H1 (cell line): ENCODE measurements at regions not wholly inside any gene's neighbourhood (a gene's known extent, or its start where the extent isn't known, plus 50 kb on each side); places are given as distances from the start of the nearest gene placed in this dataset.

Source experiments
- CTCF ChIA-PET: fragments of 300-600 bp; sonication (Branson Sonifier 250); formaldehyde crosslinking; loops from one replicate; lab custom pipeline; 2021; ENCODE audit not compliant: partially characterized antibody; lab: Charles Lee
- POLR2A ChIA-PET: fragments of 300-600 bp; sonication (Branson Sonifier 250); formaldehyde crosslinking; loops from one replicate; lab custom pipeline; 2021; ENCODE audit warnings: inconsistent platforms; ENCODE audit not compliant: partially characterized antibody; lab: Charles Lee
- DNase-seq, 2 experiments: peaks; one replicate each; pipeline versions ENCODE4 v3.0.0 to v3.0.0-alpha.2; 2010 to 2022; ENCODE audit warnings: low spot score in 2 of 2, low read depth in 1 of 2, mixed read lengths in 1 of 2
- FAIRE-seq: peaks from 2 replicates; lab custom pipeline; 2011; peaks lifted over from hg19 to GRCh38; lab: Jason Lieb, UNC
- H2AFZ ChIP-seq: 2 replicates; pipeline ENCODE4 v1.8.1; 2012; ENCODE audit warnings: low read length, inconsistent platforms
- H2AK5ac ChIP-seq: 2 replicates; pipeline ENCODE4 v1.6.1; 2013; ENCODE audit warnings: low read depth, low read length
- H2BK120ac ChIP-seq: replicated peaks from 2 replicates; pipeline ENCODE3; 2013; ENCODE audit warnings: low read depth, low read length, inconsistent platforms
- H2BK12ac ChIP-seq: 2 replicates; pipeline ENCODE4 v1.6.1; 2013; ENCODE audit warnings: low read depth, low read length
- H2BK15ac ChIP-seq: 2 replicates; pipeline ENCODE4 v1.6.1; 2013; ENCODE audit warnings: low read length
- H2BK20ac ChIP-seq: 2 replicates; pipeline ENCODE4 v1.6.1; 2013; ENCODE audit warnings: low read length
- H2BK5ac ChIP-seq: 2 replicates; pipeline ENCODE4 v1.6.1; 2013; ENCODE audit warnings: low read depth, low read length
- H3K14ac ChIP-seq: 2 replicates; pipeline ENCODE4 v1.6.1; 2013; ENCODE audit warnings: inconsistent platforms; ENCODE audit not compliant: insufficient read length
- H3K18ac ChIP-seq: 2 replicates; pipeline ENCODE4 v1.6.1; 2013; ENCODE audit warnings: low read length; ENCODE audit errors: extremely low read depth
- H3K23ac ChIP-seq: 2 replicates; pipeline ENCODE4 v1.6.1; 2013; ENCODE audit warnings: inconsistent platforms; ENCODE audit not compliant: insufficient read length
- H3K23me2 ChIP-seq: 2 replicates; pipeline ENCODE4 v1.6.1; 2013; ENCODE audit warnings: low read depth, low read length
- H3K27ac ChIP-seq: 2 replicates; pipeline ENCODE4 v1.6.1; 2011; ENCODE audit warnings: low read depth, low read length, inconsistent platforms
- H3K27me3 ChIP-seq, 4 experiments: replicated peaks in 1 of 4; 1 replicate in 1 of 4; 2 replicates in 3 of 4; pipeline versions ENCODE4 v1.6.1 to v1.8.1; 2011 to 2013; ENCODE audit warnings: low read length in 3 of 4, mild to moderate bottlenecking in 3 of 4, inconsistent platforms in 2 of 4, mixed read lengths in 2 of 4, moderate library complexity in 1 of 4; ENCODE audit not compliant: control insufficient read depth in 3 of 4, insufficient read depth in 3 of 4; ENCODE audit errors: extremely low read depth in 1 of 4
- H3K36me3 ChIP-seq, 4 experiments: 2 replicates each; pipeline versions ENCODE4 v1.6.1 to v1.8.1; 2011 to 2013; ENCODE audit warnings: mild to moderate bottlenecking in 4 of 4, low read length in 3 of 4, moderate library complexity in 2 of 4, control low read depth in 1 of 4, inconsistent platforms in 1 of 4; ENCODE audit not compliant: insufficient read depth in 4 of 4, control insufficient read depth in 2 of 4
- H3K4ac ChIP-seq: replicated peaks from 2 replicates; pipeline ENCODE3; 2013; ENCODE audit warnings: low read length, low read depth, mixed read lengths, inconsistent platforms; ENCODE audit not compliant: insufficient read length
- H3K4me1 ChIP-seq, 4 experiments: replicated peaks in 1 of 4; 1 replicate in 1 of 4; 2 replicates in 3 of 4; pipeline versions ENCODE4 v1.6.1 to v1.8.1; 2011 to 2013; ENCODE audit warnings: low read length in 3 of 4, inconsistent platforms in 2 of 4, mixed read lengths in 1 of 4; ENCODE audit not compliant: insufficient read depth in 4 of 4, control insufficient read depth in 3 of 4
- H3K4me2 ChIP-seq, 2 experiments: 2 replicates each; pipeline versions ENCODE4 v1.6.1 to v1.8.1; 2011 to 2013; ENCODE audit warnings: low read depth in 2 of 2, low read length in 2 of 2, control low read depth in 1 of 2, inconsistent platforms in 1 of 2, mild to moderate bottlenecking in 1 of 2; ENCODE audit not compliant: insufficient read depth in 1 of 2
- H3K4me3 ChIP-seq, 4 experiments: fragments of 200-600, 300-600 bp in 1 of 4; sonication (generic), shearing (Covaris generic), sonication (Bioruptor Twin) in 1 of 4; 2 replicates each; pipeline versions ENCODE4 v1.5.1 to v1.8.1; 2011 to 2016; ENCODE audit warnings: low read length in 4 of 4, low read depth in 3 of 4, control low read depth in 2 of 4, inconsistent platforms in 2 of 4, mild to moderate bottlenecking in 2 of 4, mixed read lengths in 1 of 4, moderate library complexity in 1 of 4; ENCODE audit not compliant: insufficient read depth in 2 of 4; ENCODE audit errors: extremely low read depth in 1 of 4
- H3K56ac ChIP-seq: replicated peaks from 2 replicates; pipeline ENCODE3; 2013; ENCODE audit warnings: low read depth, mild to moderate bottlenecking, mixed read lengths, low read length, inconsistent platforms; ENCODE audit not compliant: insufficient read length
- H3K79me1 ChIP-seq: 2 replicates; pipeline ENCODE4 v1.6.1; 2013; ENCODE audit warnings: low read depth, low read length, control low read depth
- H3K79me2 ChIP-seq, 2 experiments: 2 replicates each; pipeline versions ENCODE4 v1.6.1 to v1.8.1; 2012 to 2013; ENCODE audit warnings: low read length in 2 of 2, mild to moderate bottlenecking in 2 of 2, inconsistent platforms in 1 of 2; ENCODE audit not compliant: insufficient read depth in 2 of 2, control insufficient read depth in 1 of 2
- H3K9ac ChIP-seq, 4 experiments: replicated peaks in 1 of 4; 1 replicate in 1 of 4; 2 replicates in 3 of 4; pipeline versions ENCODE4 v1.6.1 to v1.8.1; 2011 to 2013; ENCODE audit warnings: low read depth in 3 of 4, low read length in 3 of 4, control low read depth in 2 of 4, mild to moderate bottlenecking in 2 of 4, moderate library complexity in 2 of 4, inconsistent platforms in 1 of 4; ENCODE audit errors: extremely low read depth in 1 of 4
- H3K9me3 ChIP-seq, 2 experiments: 2 replicates each; pipeline versions ENCODE4 v1.6.1 to v1.8.1; 2012 to 2013; ENCODE audit warnings: mild to moderate bottlenecking in 2 of 2, moderate library complexity in 2 of 2, control low read depth in 1 of 2, inconsistent platforms in 1 of 2, low read depth in 1 of 2, low read length in 1 of 2, mixed read lengths in 1 of 2; ENCODE audit not compliant: insufficient read depth in 2 of 2
- H4K20me1 ChIP-seq, 2 experiments: replicated peaks in 1 of 2; 2 replicates each; pipeline versions ENCODE3 to v1.8.1; 2011 to 2013; ENCODE audit warnings: inconsistent platforms in 2 of 2, low read length in 2 of 2, mild to moderate bottlenecking in 1 of 2; ENCODE audit not compliant: insufficient read depth in 2 of 2, control insufficient read depth in 1 of 2
- H4K5ac ChIP-seq: 2 replicates; pipeline ENCODE4 v1.6.1; 2013; ENCODE audit warnings: low read length, low read depth, mixed read lengths, inconsistent platforms; ENCODE audit not compliant: insufficient read length
- H4K8ac ChIP-seq: 2 replicates; pipeline ENCODE4 v1.8.0; 2013; ENCODE audit warnings: mild to moderate bottlenecking, moderate library complexity, low read length, inconsistent platforms; ENCODE audit not compliant: insufficient read depth; ENCODE audit errors: extremely low read depth
- H4K91ac ChIP-seq: replicated peaks from 2 replicates; pipeline ENCODE3; 2013; ENCODE audit warnings: low read length, mixed read lengths, inconsistent platforms; ENCODE audit not compliant: insufficient read length
- BCL11A ChIP-seq, 2 experiments: IDR thresholded peaks; one replicate each; pipeline ENCODE4 v1.6.1; 2011; ENCODE audit warnings: low read depth in 2 of 2, low read length in 2 of 2, mild to moderate bottlenecking in 2 of 2
- BRCA1 ChIP-seq: IDR thresholded peaks from 2 replicates; pipeline ENCODE4 v1.6.1; 2012; ENCODE audit warnings: low read depth, low read length, improper control_type of control experiment
- CEBPB ChIP-seq: IDR thresholded peaks from 2 replicates; pipeline ENCODE4 v1.6.1; 2012; ENCODE audit warnings: low read depth, low read length
- GABPA ChIP-seq: IDR thresholded peaks from 2 replicates; pipeline ENCODE4 v1.6.1; 2011; ENCODE audit warnings: mild to moderate bottlenecking, low read length, moderate library complexity, borderline replicate concordance; ENCODE audit not compliant: insufficient read depth
- HDAC2 ChIP-seq, 2 experiments: fragments of 300-600 bp in 1 of 2; sonication (generic) in 1 of 2; IDR thresholded peaks; 2 replicates each; pipeline ENCODE4 v1.6.1; 2011 to 2012; ENCODE audit warnings: low read depth in 2 of 2, low read length in 2 of 2, mild to moderate bottlenecking in 2 of 2, moderate library complexity in 2 of 2, borderline replicate concordance in 1 of 2, inconsistent platforms in 1 of 2
- JUND ChIP-seq: IDR thresholded peaks from 2 replicates; pipeline ENCODE4 v1.6.1; 2011; ENCODE audit warnings: mild to moderate bottlenecking, improper control_type of control experiment, low read length
- KDM1A ChIP-seq: fragments of 200-600, 300-600 bp; sonication (generic); IDR thresholded peaks from 2 replicates; pipeline ENCODE4 v1.7.1; 2016; ENCODE audit warnings: mild to moderate bottlenecking, low read length, borderline replicate concordance
- RBBP5 ChIP-seq: IDR thresholded peaks from 2 replicates; pipeline ENCODE4 v1.7.1; 2012; ENCODE audit warnings: low read depth, mild to moderate bottlenecking, inconsistent platforms, low read length, moderate library complexity, borderline replicate concordance
- RFX5 ChIP-seq: IDR thresholded peaks from 2 replicates; pipeline ENCODE4 v1.6.1; 2011; ENCODE audit warnings: low read depth, low read length, improper control_type of control experiment, borderline replicate concordance
- SIN3A ChIP-seq, 2 experiments: IDR thresholded peaks in 1 of 2; conservative IDR thresholded peaks in 1 of 2; 2 replicates each; pipeline ENCODE4 v1.6.1; 2011 to 2012; ENCODE audit warnings: low read length in 2 of 2, improper control_type of control experiment in 1 of 2, low read depth in 1 of 2, mild to moderate bottlenecking in 1 of 2
- SIRT6 ChIP-seq: IDR thresholded peaks from one replicate; pipeline ENCODE4 v1.7.1; 2012; ENCODE audit warnings: low read length, inconsistent platforms
- SIX5 ChIP-seq: IDR thresholded peaks from 2 replicates; pipeline ENCODE4 v1.6.1; 2011; ENCODE audit warnings: mild to moderate bottlenecking, low read depth, low read length
- SP1 ChIP-seq: IDR thresholded peaks from 2 replicates; pipeline ENCODE4 v1.6.1; 2011; ENCODE audit warnings: low read depth, low read length
- TAF7 ChIP-seq: optimal IDR thresholded peaks from 2 replicates; pipeline ENCODE3; 2011; ENCODE audit warnings: low read depth, mild to moderate bottlenecking, inconsistent platforms, low read length, moderate library complexity, borderline replicate concordance
- WGBS, 2 experiments: shearing (Covaris generic) in 1 of 2; methylation state at CpG; one replicate each; pipeline versions ENCODE4 v1.1.6 to v1.1.7; 2013 to 2015; ENCODE audit warnings: low lambda C conversion rate in 2 of 2, mixed read lengths in 2 of 2, inconsistent platforms in 1 of 2, low coverage in 1 of 2, missing lambda C conversion rate in 1 of 2; ENCODE audit not compliant: insufficient replicate concordance in 2 of 2, insufficient coverage in 1 of 2, insufficient read length in 1 of 2; ENCODE audit errors: extremely low coverage in 1 of 2, missing lambda C conversion rate in 1 of 2; 5-methylcytosine and 5-hydroxymethylcytosine counted together

DNA sequence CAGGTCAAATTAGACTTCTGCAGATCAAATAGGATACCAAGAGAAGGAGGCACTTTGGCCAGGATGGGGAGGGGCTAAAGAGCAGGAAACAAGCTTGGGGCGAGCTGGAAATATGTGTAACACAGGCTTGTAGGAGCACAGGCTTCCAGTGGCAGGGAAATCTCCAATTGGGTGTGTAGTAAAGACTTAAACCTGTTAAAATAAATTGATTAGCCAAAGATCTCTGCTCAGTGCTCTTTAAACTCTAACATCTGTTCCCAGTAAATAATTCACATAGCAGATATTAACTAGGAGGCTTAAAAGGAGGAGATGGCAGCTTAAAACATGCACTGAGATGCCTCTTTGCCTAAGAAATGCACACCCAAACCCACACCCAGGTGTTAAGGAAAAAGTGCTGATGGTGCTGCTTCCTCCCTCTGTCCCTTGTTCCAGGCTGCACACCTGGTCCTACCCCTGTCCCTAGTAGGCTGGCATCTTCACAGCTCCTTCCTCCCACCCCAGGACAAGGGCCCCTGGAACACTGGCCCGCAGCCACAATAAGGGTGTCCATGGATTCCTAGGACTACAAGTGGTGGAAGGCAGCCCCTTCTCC lies 93.5 kb upstream of the MLN start:
- no peak overlapping the region for H3K4ac ChIP-seq
- no peak overlapping the region for H2BK12ac ChIP-seq
- H3K18ac ChIP-seq, result no peak overlapping the region
- no peak overlapping the region for H3K23ac ChIP-seq
- H4K8ac ChIP-seq, result no peak overlapping the region
- no peak overlapping the region for H2BK20ac ChIP-seq
- POLR2A ChIA-PET, result no interaction called here
- no peaks in the 10 kb centered on the region; a peak in 1 of 7 replicates for H3K4me1 ChIP-seq
- H2BK120ac ChIP-seq, result no peak overlapping the region
- 77% methylated on average over 2 of the region's 2 CpGs; no CpG with 5 or more reads in 1 of the 2 experiments for WGBS, 2 experiments
- no peaks in the 10 kb centered on the region for H3K36me3 ChIP-seq
- no peak overlapping the region for H4K91ac ChIP-seq
- H3K27ac ChIP-seq, result no peak overlapping the region
- H3K27me3 ChIP-seq, result peaks cover 0 to 3% (median 0%) of the 10 kb centered on the region in 4 experiments; a peak in 2 of 7 replicates
- H4K20me1 ChIP-seq, result no peaks in the 10 kb centered on the region
- H3K14ac ChIP-seq, result no peak overlapping the region
- H3K4me3 ChIP-seq, result no peak overlapping the region
- H3K23me2 ChIP-seq, result 0 out of 2 replicates have a peak, but pooled peaks cover 1% of the 10 kb centered on the region
- H3K9ac ChIP-seq, result no peak overlapping the region
- H2AFZ ChIP-seq, result no peak overlapping the region
- H3K56ac ChIP-seq, result no peak overlapping the region
- no peak overlapping the region for H2BK15ac ChIP-seq
- H2BK5ac ChIP-seq, result no peak overlapping the region
- no peak for DNase-seq
- H3K4me2 ChIP-seq, result no peak overlapping the region
- TF ChIP-seq SP1, result no peak
- TF ChIP-seq GABPA, result no peak
- TF ChIP-seq HDAC2 (IDR thresholded peaks at IDR 0.05; ENCODE audit: borderline replicate concordance in 1 of 2, low read depth in 2 of 2, low read length in 2 of 2), result no peak
- TF ChIP-seq BRCA1, result no peak
- no peak for TF ChIP-seq JUND
- no peak for TF ChIP-seq SIRT6
- no peak for TF ChIP-seq SIX5
- no peak for TF ChIP-seq CEBPB
- TF ChIP-seq BCL11A (IDR thresholded peaks at IDR 0.05; ENCODE audit: low read depth in 2 of 2, low read length in 2 of 2), result no peak
- TF ChIP-seq SIN3A (conservative IDR thresholded peaks at IDR 0.05 in 1 of 2, IDR thresholded peaks at IDR 0.05 in 1 of 2; ENCODE audit: low read depth in 1 of 2, low read length in 2 of 2), result no peak
- TF ChIP-seq KDM1A, result no peak
- TF ChIP-seq RFX5, result no peak
- no peak for TF ChIP-seq RBBP5
- TF ChIP-seq TAF7, result no peak
- TF ChIP-seq, all 59 proteins: peak for 0
- Histone ChIP-seq H4K5ac (no peak overlapping the region), H3K79me1 (no peaks in the 10 kb centered on the region), H2AK5ac (no peak overlapping the region), H3K79me2 (no peaks in the 10 kb centered on the region), H3K9me3 (no peaks in the 10 kb centered on the region)
- no peak for FAIRE-seq
- CTCF ChIA-PET, result interaction anchor here (0.8 to 1.2 kb wide), 4 partner anchors 13 to 141 kb away, joined by 3 to 4 read pairs (median 4); no protein-coding TSS in a partner anchor
